Neural progenitor cell (in vitro differentiated cells): ENCODE measurements at regions not wholly inside any gene's neighbourhood (a gene's known extent, or its start where the extent isn't known, plus 50 kb on each side); places are given as distances from the start of the nearest gene placed in this dataset.

Experiments used
- DNase-seq: peaks from one replicate; pipeline ENCODE4 v3.0.0-alpha.2; 2016; ENCODE audit warnings: low spot score
- H2AFZ ChIP-seq: fragments of 200-600 bp; sonication (generic); replicated peaks from 2 replicates; pipeline ENCODE4 v1.6.1; 2016; ENCODE audit warnings: antibody characterized with exemption
- H3F3A ChIP-seq: fragments of 200-600 bp; sonication (generic); 2 replicates; pipeline ENCODE4 v1.6.1; 2016; ENCODE audit warnings: antibody characterized with exemption, low read depth
- H3K27ac ChIP-seq: fragments of 200-600 bp; sonication (generic); 2 replicates; pipeline ENCODE4 v1.5.1; 2016; ENCODE audit warnings: mild to moderate bottlenecking
- H3K27me3 ChIP-seq: fragments of 200-600 bp; sonication (generic); 2 replicates; pipeline ENCODE4 v1.6.1; 2016; ENCODE audit warnings: mild to moderate bottlenecking, moderate library complexity
- H3K36me3 ChIP-seq: fragments of 200-600 bp; sonication (generic); 2 replicates; pipeline ENCODE4 v1.5.1; 2016
- H3K4me1 ChIP-seq: fragments of 200-600 bp; sonication (generic); 2 replicates; pipeline ENCODE4 v1.6.1; 2016; ENCODE audit warnings: mixed run types
- H3K4me2 ChIP-seq: fragments of 200-600 bp; sonication (generic); 2 replicates; pipeline ENCODE4 v1.6.1; 2016
- H3K4me3 ChIP-seq: fragments of 200-600 bp; sonication (generic); 2 replicates; pipeline ENCODE4 v1.5.1; 2016
- H3K79me2 ChIP-seq: fragments of 200-600 bp; sonication (generic); 2 replicates; pipeline ENCODE4 v1.6.1; 2016; ENCODE audit warnings: low read depth
- H3K9ac ChIP-seq: fragments of 200-600 bp; sonication (generic); 2 replicates; pipeline ENCODE4 v1.6.1; 2016
- H3K9me3 ChIP-seq: fragments of 200-600 bp; sonication (generic); 2 replicates; pipeline ENCODE4 v1.5.1; 2016; ENCODE audit warnings: low read depth
- H4K20me1 ChIP-seq: fragments of 200-600 bp; sonication (generic); 2 replicates; pipeline ENCODE4 v1.6.1; 2016; ENCODE audit warnings: low read depth
- H3K27ac Mint-ChIP-seq: 3 replicates; pipeline ENCODE4 v1.8.0; 2021; ENCODE audit warnings: mixed read lengths
- H3K27me3 Mint-ChIP-seq: 2 replicates; pipeline ENCODE4 v1.8.0; 2022; ENCODE audit warnings: low read depth, mild to moderate bottlenecking, inconsistent platforms, moderate library complexity, mixed read lengths; ENCODE audit not compliant: insufficient read depth
- H3K36me3 Mint-ChIP-seq: 3 replicates; pipeline ENCODE4 v1.8.0; 2021; ENCODE audit warnings: mixed read lengths
- H3K4me1 Mint-ChIP-seq: 3 replicates; pipeline ENCODE4 v1.8.0; 2021; ENCODE audit warnings: mixed read lengths
- H3K4me3 Mint-ChIP-seq: 3 replicates; pipeline ENCODE4 v1.8.0; 2021; ENCODE audit warnings: mild to moderate bottlenecking, moderate library complexity, mixed read lengths
- H3K9me3 Mint-ChIP-seq: 3 replicates; pipeline ENCODE4 v1.8.0; 2020; ENCODE audit warnings: mixed read lengths
- CTCF ChIP-seq: fragments of 200-600 bp; sonication (generic); IDR thresholded peaks from 2 replicates; pipeline ENCODE4 v1.5.1; 2017; ENCODE audit warnings: antibody characterized with exemption, mild to moderate bottlenecking
- EZH2 ChIP-seq: fragments of 200-600 bp; sonication (generic); IDR thresholded peaks from 2 replicates; pipeline ENCODE4 v1.6.1; 2017; ENCODE audit warnings: antibody characterized with exemption, mild to moderate bottlenecking, moderate library complexity
- EZH2phosphoT487 ChIP-seq: fragments of 200-600 bp; sonication (generic); IDR thresholded peaks from 2 replicates; pipeline ENCODE4 v1.6.1; 2017; ENCODE audit warnings: antibody characterized with exemption

- DNase-seq, result no peak
- peaks cover 2% of the 10 kb centered on the region for H3K4me1 Mint-ChIP-seq
- no peak overlapping the region for H3K27ac Mint-ChIP-seq
Observed at GRCh38 chr15:96737408-96737807, 406.9 kb downstream of the NR2F2 start.

GRCh38 chr15:96746665-96747064 is 416.2 kb downstream of the NR2F2 start:
- H3K4me2 ChIP-seq, result peak overlapping the region; percentile 68
- Mint-ChIP-seq H3K36me3 (no peaks in the 10 kb centered on the region), H3K9me3 (peaks cover 2% of the 10 kb centered on the region), H3K27ac (no peak overlapping the region), H3K4me3 (no peak overlapping the region), H3K4me1 (peaks cover 35% of the 10 kb centered on the region), H3K27me3 (peaks cover 43% of the 10 kb centered on the region)
- no peak overlapping the region for H3K9ac ChIP-seq
- H3F3A ChIP-seq, result peaks cover 28% of the 10 kb centered on the region
- peak overlapping the region; percentile 20 for H3K4me3 ChIP-seq
- TF ChIP-seq EZH2, result no peak
- no peak for TF ChIP-seq CTCF
- peak; percentile 91 for TF ChIP-seq EZH2phosphoT487
- no peaks in the 10 kb centered on the region for H3K36me3 ChIP-seq
- no peaks in the 10 kb centered on the region for H3K9me3 ChIP-seq
- DNase-seq, result peak; percentile 87
- H3K4me1 ChIP-seq, result peaks cover 34% of the 10 kb centered on the region
- no peaks in the 10 kb centered on the region for H3K79me2 ChIP-seq
- H3K27me3 ChIP-seq, result no peaks in the 10 kb centered on the region
- no peak overlapping the region for H2AFZ ChIP-seq
- H4K20me1 ChIP-seq, result no peaks in the 10 kb centered on the region
- peak overlapping the region; percentile 91 for H3K27ac ChIP-seq

More at GRCh38 chr15:96737408-96737807, 406.9 kb downstream of the NR2F2 start:
- H3K4me3 Mint-ChIP-seq, result no peak overlapping the region
- no peak overlapping the region for H3K27ac ChIP-seq
- no peak overlapping the region for H3K4me3 ChIP-seq
- no peak overlapping the region for H2AFZ ChIP-seq
- H3K36me3 Mint-ChIP-seq, result no peaks in the 10 kb centered on the region
- no peaks in the 10 kb centered on the region for H3K36me3 ChIP-seq
- H3K79me2 ChIP-seq, result no peaks in the 10 kb centered on the region
- H4K20me1 ChIP-seq, result no peaks in the 10 kb centered on the region
- no peak overlapping the region for H3K9ac ChIP-seq
- peaks cover 43% of the 10 kb centered on the region for H3K27me3 Mint-ChIP-seq
- peaks cover 6% of the 10 kb centered on the region for H3K4me1 ChIP-seq
- no peaks in the 10 kb centered on the region for H3F3A ChIP-seq
- H3K9me3 Mint-ChIP-seq, result no peaks in the 10 kb centered on the region
- no peak overlapping the region for H3K4me2 ChIP-seq
- H3K9me3 ChIP-seq, result no peaks in the 10 kb centered on the region
- TF ChIP-seq CTCF (no peak), EZH2 (no peak)
- H3K27me3 ChIP-seq, result no peaks in the 10 kb centered on the region

GRCh38 chr15:96747291-96747690 is 416.8 kb downstream of the NR2F2 start:
- peak overlapping the region; percentile 91 for H3K27ac ChIP-seq
- no peaks in the 10 kb centered on the region for H3K36me3 ChIP-seq
- no peaks in the 10 kb centered on the region for H3K36me3 Mint-ChIP-seq
- H3K27me3 ChIP-seq, result no peaks in the 10 kb centered on the region
- peak overlapping the region; percentile 20 for H3K4me3 ChIP-seq
- H3K9ac ChIP-seq, result no peak overlapping the region
- H4K20me1 ChIP-seq, result no peaks in the 10 kb centered on the region
- no peaks in the 10 kb centered on the region for H3K9me3 ChIP-seq
- no peak overlapping the region for H3K27ac Mint-ChIP-seq
- peaks cover 34% of the 10 kb centered on the region for H3K4me1 ChIP-seq
- H2AFZ ChIP-seq, result no peak overlapping the region
- H3K4me3 Mint-ChIP-seq, result no peak overlapping the region
- peaks cover 35% of the 10 kb centered on the region for H3K4me1 Mint-ChIP-seq
- peaks cover 2% of the 10 kb centered on the region for H3K9me3 Mint-ChIP-seq
- TF ChIP-seq EZH2 (no peak), EZH2phosphoT487 (no peak), CTCF (no peak)
- H3K79me2 ChIP-seq, result no peaks in the 10 kb centered on the region
- H3F3A ChIP-seq, result peaks cover 28% of the 10 kb centered on the region
- H3K27me3 Mint-ChIP-seq, result peaks cover 37% of the 10 kb centered on the region
- peak overlapping the region; percentile 68 for H3K4me2 ChIP-seq
- peak; percentile 56 for DNase-seq
